H9 (cell line): ENCODE measurements at regions not wholly inside any gene's neighbourhood (a gene's known extent, or its start where the extent isn't known, plus 50 kb on each side); places are given as distances from the start of the nearest gene placed in this dataset.

Experiments used
- DNase-seq: peaks from one replicate; pipeline ENCODE4 v3.0.0-alpha.2; 2017
- H2AFZ ChIP-seq: one replicate; pipeline ENCODE4 v1.6.1; 2013; ENCODE audit warnings: mild to moderate bottlenecking, low read length, control low read depth, moderate library complexity
- H2AK5ac ChIP-seq: 2 replicates; pipeline ENCODE4 v1.6.1; 2013; ENCODE audit warnings: low read length, control low read depth, mixed read lengths; ENCODE audit not compliant: insufficient read length
- H2BK120ac ChIP-seq: one replicate; pipeline ENCODE4 v1.6.1; 2013; ENCODE audit warnings: low read depth, mild to moderate bottlenecking, low read length, control low read depth, inconsistent platforms; ENCODE audit not compliant: poor library complexity, severe bottlenecking
- H2BK12ac ChIP-seq: 2 replicates; pipeline ENCODE4 v1.6.1; 2013; ENCODE audit warnings: low read length, control low read depth, mixed read lengths, low read depth; ENCODE audit not compliant: insufficient read length
- H2BK15ac ChIP-seq: 2 replicates; pipeline ENCODE4 v1.6.1; 2013; ENCODE audit warnings: low read depth, low read length, control low read depth
- H2BK20ac ChIP-seq: one replicate; pipeline ENCODE4 v1.6.1; 2013; ENCODE audit warnings: low read depth, mild to moderate bottlenecking, low read length, control low read depth, inconsistent platforms; ENCODE audit not compliant: poor library complexity, severe bottlenecking
- H2BK5ac ChIP-seq: 2 replicates; pipeline ENCODE4 v1.6.1; 2013; ENCODE audit warnings: low read length, control low read depth, mixed read lengths; ENCODE audit not compliant: insufficient read length
- H3K14ac ChIP-seq: 2 replicates; pipeline ENCODE4 v1.6.1; 2013; ENCODE audit warnings: low read length, control low read depth; ENCODE audit not compliant: insufficient read depth
- H3K18ac ChIP-seq: 2 replicates; pipeline ENCODE4 v1.6.1; 2013; ENCODE audit warnings: low read depth, mild to moderate bottlenecking, mixed read lengths, low read length, control low read depth; ENCODE audit not compliant: insufficient read length
- H3K23ac ChIP-seq: 2 replicates; pipeline ENCODE4 v1.6.1; 2013; ENCODE audit warnings: low read length, control low read depth, mixed read lengths, low read depth; ENCODE audit not compliant: insufficient read length
- H3K23me2 ChIP-seq: 2 replicates; pipeline ENCODE4 v1.6.1; 2013; ENCODE audit warnings: low read depth, mild to moderate bottlenecking, mixed read lengths, low read length, control low read depth; ENCODE audit not compliant: insufficient read length, poor library complexity, severe bottlenecking
- H3K27ac ChIP-seq: 2 replicates; pipeline ENCODE4 v1.5.1; 2013; ENCODE audit warnings: low read length, control low read depth, mixed read lengths, low read depth; ENCODE audit not compliant: insufficient read length
- H3K27me3 ChIP-seq: 2 replicates; pipeline ENCODE4 v1.6.1; 2013; ENCODE audit warnings: low read length, control low read depth, inconsistent platforms; ENCODE audit not compliant: insufficient read depth
- H3K4ac ChIP-seq: 2 replicates; pipeline ENCODE4 v1.6.1; 2013; ENCODE audit warnings: low read depth, mild to moderate bottlenecking, control low read depth, inconsistent platforms, low read length, moderate library complexity
- H3K4me1 ChIP-seq: 2 replicates; pipeline ENCODE4 v1.6.1; 2013; ENCODE audit warnings: low read length, control low read depth, inconsistent platforms; ENCODE audit not compliant: insufficient read depth
- H3K4me2 ChIP-seq: 2 replicates; pipeline ENCODE4 v1.6.1; 2013; ENCODE audit warnings: low read length, control low read depth, mixed read lengths; ENCODE audit not compliant: insufficient read length, insufficient read depth
- H3K56ac ChIP-seq: 2 replicates; pipeline ENCODE4 v1.6.1; 2013; ENCODE audit warnings: low read depth, mild to moderate bottlenecking, mixed read lengths, low read length, control low read depth; ENCODE audit not compliant: insufficient read length
- H3K79me1 ChIP-seq: 2 replicates; pipeline ENCODE4 v1.6.1; 2013; ENCODE audit warnings: low read depth, mild to moderate bottlenecking, moderate library complexity, low read length, control low read depth, inconsistent platforms; ENCODE audit not compliant: insufficient read depth, poor library complexity, severe bottlenecking
- H3K79me2 ChIP-seq: 2 replicates; pipeline ENCODE4 v1.6.1; 2013; ENCODE audit warnings: low read length, control low read depth, inconsistent platforms; ENCODE audit not compliant: insufficient read depth
- H3K9ac ChIP-seq: 2 replicates; pipeline ENCODE4 v1.6.1; 2013; ENCODE audit warnings: low read length, control low read depth, mixed read lengths; ENCODE audit not compliant: insufficient read length; ENCODE audit errors: extremely low read depth
- H3K9me3 ChIP-seq: one replicate; pipeline ENCODE4 v1.6.1; 2013; ENCODE audit warnings: low read depth, low read length, inconsistent platforms; ENCODE audit not compliant: control insufficient read depth
- H3T11ph ChIP-seq: one replicate; pipeline ENCODE4 v1.6.1; 2013; ENCODE audit warnings: mild to moderate bottlenecking, low read length, control low read depth, inconsistent platforms
- H4K20me1 ChIP-seq: one replicate; pipeline ENCODE4 v1.6.1; 2013; ENCODE audit not compliant: control insufficient read depth, insufficient read length, insufficient read depth
- H4K5ac ChIP-seq: 2 replicates; pipeline ENCODE4 v1.6.1; 2013; ENCODE audit warnings: low read depth, mild to moderate bottlenecking, mixed read lengths, low read length, control low read depth; ENCODE audit not compliant: insufficient read length
- H4K8ac ChIP-seq: replicated peaks from 2 replicates; pipeline ENCODE4 v1.6.1; 2013; ENCODE audit warnings: low read length, control low read depth, mixed read lengths, low read depth; ENCODE audit not compliant: insufficient read length
- H4K91ac ChIP-seq: 2 replicates; pipeline ENCODE4 v1.6.1; 2013; ENCODE audit warnings: low read depth, mild to moderate bottlenecking, moderate library complexity, mixed read lengths, low read length, control low read depth; ENCODE audit not compliant: insufficient read length
- H3K27ac Mint-ChIP-seq, 3 experiments: 2 replicates in 2 of 3; 3 replicates in 1 of 3; pipeline ENCODE4 v1.8.0; 2020 to 2021; ENCODE audit warnings: mixed read lengths in 3 of 3, mild to moderate bottlenecking in 1 of 3, moderate library complexity in 1 of 3
- H3K27me3 Mint-ChIP-seq: 2 replicates; pipeline ENCODE4 v1.8.0; 2021; ENCODE audit warnings: low read depth, mild to moderate bottlenecking, moderate library complexity, mixed read lengths
- H3K36me3 Mint-ChIP-seq, 3 experiments: 2 replicates in 2 of 3; 3 replicates in 1 of 3; pipeline ENCODE4 v1.8.0; 2020 to 2021; ENCODE audit warnings: low read depth in 3 of 3, mixed read lengths in 3 of 3; ENCODE audit not compliant: insufficient read depth in 1 of 3
- H3K4me1 Mint-ChIP-seq, 2 experiments: 2 replicates each; pipeline ENCODE4 v1.8.0; 2020; ENCODE audit warnings: mixed read lengths in 2 of 2
- H3K4me3 Mint-ChIP-seq, 2 experiments: 2 replicates in 1 of 2; 3 replicates in 1 of 2; pipeline ENCODE4 v1.8.0; 2020 to 2021; ENCODE audit warnings: mild to moderate bottlenecking in 2 of 2, mixed read lengths in 2 of 2, moderate library complexity in 1 of 2
- H3K9me3 Mint-ChIP-seq, 2 experiments: 2 replicates in 1 of 2; 3 replicates in 1 of 2; pipeline ENCODE4 v1.8.0; 2020; ENCODE audit warnings: mild to moderate bottlenecking in 2 of 2, mixed read lengths in 2 of 2, moderate library complexity in 1 of 2
- CTCF ChIP-seq: fragments of 200-600 bp; sonication (generic); conservative IDR thresholded peaks from 3 replicates; pipeline ENCODE4 v1.8.0; 2021; ENCODE audit warnings: antibody characterized with exemption, mild to moderate bottlenecking
- WGBS: extraction: QIAGEN DNeasy Blood & Tissue Kit; methylation state at CpG from one replicate; pipeline ENCODE4 v1.1.7; 2013; ENCODE audit warnings: missing lambda C conversion rate, low lambda C conversion rate, mixed read lengths; ENCODE audit not compliant: insufficient read length; ENCODE audit errors: extremely low coverage; 5-methylcytosine and 5-hydroxymethylcytosine counted together

- Histone ChIP-seq H3K27ac (no peak overlapping the region), H3K79me1 (no peaks in the 10 kb centered on the region), H2AFZ (no peak overlapping the region), H2AK5ac (no peak overlapping the region), H3K18ac (no peak overlapping the region), H2BK15ac (no peak overlapping the region), H3K23me2 (no peaks in the 10 kb centered on the region), H3K9ac (no peak overlapping the region), H3K4ac (no peak overlapping the region), H3K4me1 (peaks cover 8% of the 10 kb centered on the region; the same call in 1 of the 2 replicates), H3K4me2 (no peak overlapping the region), H3K23ac (no peak overlapping the region), H3K9me3 (no peaks in the 10 kb centered on the region), H3K14ac (no peak overlapping the region), H3K27me3 (no peaks in the 10 kb centered on the region), H3T11ph (no peak overlapping the region), H2BK5ac (no peak overlapping the region), H4K8ac (no peak overlapping the region), H4K91ac (no peak overlapping the region), H3K56ac (no peak overlapping the region), H2BK12ac (no peak overlapping the region), H2BK20ac (no peak overlapping the region), H2BK120ac (no peak overlapping the region), H4K20me1 (no peaks in the 10 kb centered on the region), H4K5ac (no peak overlapping the region), H3K79me2 (no peaks in the 10 kb centered on the region)
- H3K9me3 Mint-ChIP-seq: no peaks in the 10 kb centered on the region
- no peak overlapping the region for H3K4me3 Mint-ChIP-seq
- no peak for TF ChIP-seq CTCF
- H3K27me3 Mint-ChIP-seq: no peaks in the 10 kb centered on the region
- H3K4me1 Mint-ChIP-seq: peaks cover 16 to 24% of the 10 kb centered on the region in 2 experiments
- H3K27ac Mint-ChIP-seq: no peak overlapping the region
- DNase-seq: no peak
- whole genome bisulfite sequencing: no CpG with 5 or more reads among the region's 6 CpGs
- no peaks in the 10 kb centered on the region for H3K36me3 Mint-ChIP-seq
Observed at GRCh38 chrX:8091510-8091909, 79.6 kb downstream of the VCX2 start.
